Dermis blood vessel endothelial cell (primary cell): ENCODE measurements at regions not wholly inside any gene's neighbourhood (a gene's known extent, or its start where the extent isn't known, plus 50 kb on each side); places are given as distances from the start of the nearest gene placed in this dataset.

Source experiments
- DNase-seq: peaks from one replicate; pipeline ENCODE4 v3.0.0; 2010

- DNase-seq: no peak
Measured at GRCh38 chr5:175163586-175164275, 280.3 kb downstream of the DRD1 start.

- no peak for DNase-seq
Measured at GRCh38 chr5:175162036-175162435, 281.9 kb downstream of the DRD1 start.

GRCh38 chr5:175159956-175160355, 284.0 kb downstream of the DRD1 start:
- no peak for DNase-seq

GRCh38 chr5:175148636-175149172, 295.3 kb downstream of the DRD1 start:
- DNase-seq: no peak

- DNase-seq: no peak
Measured at GRCh38 chr5:175146733-175147132, 297.2 kb downstream of the DRD1 start.

GRCh38 chr5:175141421-175141820, 302.6 kb downstream of the DRD1 start:
- DNase-seq: no peak

- DNase-seq: no peak
Measured at GRCh38 chr5:175133185-175133584, 310.8 kb downstream of the DRD1 start.

GRCh38 chr5:175131432-175131831, 312.6 kb downstream of the DRD1 start:
- DNase-seq: no peak

- DNase-seq: no peak
Measured at GRCh38 chr5:175129619-175130018, 314.4 kb downstream of the DRD1 start.

GRCh38 chr5:175129121-175129520, 314.9 kb downstream of the DRD1 start:
- no peak for DNase-seq

- no peak for DNase-seq
Measured at GRCh38 chr5:175124821-175125220, 319.2 kb downstream of the DRD1 start.

GRCh38 chr5:175124251-175124813, 319.6 kb downstream of the DRD1 start:
- no peak for DNase-seq

- DNase-seq: no peak
Measured at GRCh38 chr5:175123542-175123941, 320.4 kb downstream of the DRD1 start.

GRCh38 chr5:175121457-175121856, 322.5 kb downstream of the DRD1 start:
- DNase-seq: no peak

GRCh38 chr5:175120412-175120811, 323.6 kb downstream of the DRD1 start:
- no peak for DNase-seq

GRCh38 chr5:175118700-175119309, 325.2 kb downstream of the DRD1 start:
- DNase-seq: no peak

- DNase-seq: no peak
Measured at GRCh38 chr5:175116466-175117048, 327.4 kb downstream of the DRD1 start.

GRCh38 chr5:175115831-175116230, 328.2 kb downstream of the DRD1 start:
- no peak for DNase-seq

GRCh38 chr5:175113947-175114346, 330.0 kb downstream of the DRD1 start:
- DNase-seq: no peak

GRCh38 chr5:175109058-175109755, 334.8 kb downstream of the DRD1 start:
- no peak for DNase-seq

GRCh38 chr5:175107865-175108264, 336.1 kb downstream of the DRD1 start:
- no peak for DNase-seq

- no peak for DNase-seq
Measured at GRCh38 chr5:175107028-175107588, 336.9 kb downstream of the DRD1 start.

- no peak for DNase-seq
Measured at GRCh38 chr5:175104677-175105076, 339.3 kb downstream of the DRD1 start.
